OCI-LY7 (cell line): ENCODE measurements at regions not wholly inside any gene's neighbourhood (a gene's known extent, or its start where the extent isn't known, plus 50 kb on each side); places are given as distances from the start of the nearest gene placed in this dataset.
A peak's percentile ranks its signal among the peaks of the same experiment; 100 is the strongest.

Source experiments
- BruUV-seq: library from RNA; stranded (reverse); fragments of 400-500 nt; replicated peaks from 2 replicates; lab custom pipeline; 2021; lab: Mats Ljungman, UMichigan
- CTCF ChIA-PET: fragments of 300-600 bp; sonication (Branson Sonifier 250); formaldehyde crosslinking; loops from one replicate; lab custom pipeline; 2022; ENCODE audit warnings: antibody characterized with exemption; ENCODE audit not compliant: unreplicated experiment; lab: Charles Lee
- POLR2A ChIA-PET: fragments of 300-600 bp; sonication (Branson Sonifier 250); formaldehyde crosslinking; loops from one replicate; lab custom pipeline; 2022; ENCODE audit warnings: antibody characterized with exemption; lab: Charles Lee
- DNase-seq: peaks from one replicate; pipeline ENCODE4 v3.0.0-alpha.2; 2015; ENCODE audit warnings: low spot score
- H2AFZ ChIP-seq: fragments of 200-600 bp; sonication (generic), shearing (Covaris generic); 2 replicates; pipeline ENCODE4 v1.6.1; 2014; ENCODE audit warnings: mild to moderate bottlenecking, antibody characterized with exemption, low read length, moderate library complexity
- H3K27ac ChIP-seq: fragments of 200-600 bp; sonication (generic); 2 replicates; pipeline ENCODE4 v1.5.1; 2014; ENCODE audit warnings: mixed run types, low read depth, mild to moderate bottlenecking, moderate library complexity, low read length, inconsistent platforms; ENCODE audit not compliant: poor library complexity, severe bottlenecking
- H3K36me3 ChIP-seq: fragments of 200-600 bp; sonication (generic); 2 replicates; pipeline ENCODE4 v1.6.1; 2014; ENCODE audit warnings: mild to moderate bottlenecking, antibody characterized with exemption, low read length, moderate library complexity, mixed read lengths; ENCODE audit not compliant: insufficient read depth
- H3K4me1 ChIP-seq: fragments of 200-600 bp; sonication (generic); 2 replicates; pipeline ENCODE4 v1.5.1; 2014; ENCODE audit warnings: mild to moderate bottlenecking, low read length; ENCODE audit not compliant: insufficient read depth, poor library complexity, severe bottlenecking
- H3K4me2 ChIP-seq: fragments of 200-600 bp; sonication (generic); 2 replicates; pipeline ENCODE4 v1.6.1; 2014; ENCODE audit warnings: mild to moderate bottlenecking, low read length
- H3K4me3 ChIP-seq: fragments of 200-600 bp; sonication (generic); 2 replicates; pipeline ENCODE4 v1.5.1; 2014; ENCODE audit warnings: mild to moderate bottlenecking, low read depth, low read length; ENCODE audit not compliant: poor library complexity, severe bottlenecking
- H3K79me2 ChIP-seq: fragments of 200-600 bp; sonication (generic); 2 replicates; pipeline ENCODE4 v1.6.1; 2016; ENCODE audit warnings: low read depth, mild to moderate bottlenecking, low read length, moderate library complexity, mixed read lengths; ENCODE audit not compliant: insufficient read depth
- H3K9me2 ChIP-seq: fragments of 200-600 bp; sonication (generic); 2 replicates; pipeline ENCODE4 v1.6.1; 2016; ENCODE audit warnings: mild to moderate bottlenecking, low read length, mixed read lengths; ENCODE audit not compliant: insufficient read depth
- H3K9me3 ChIP-seq: fragments of 200-600 bp; sonication (generic); 2 replicates; pipeline ENCODE4 v1.6.1; 2014; ENCODE audit warnings: mild to moderate bottlenecking, mixed run types, low read length, mixed read lengths
- H4K20me1 ChIP-seq: fragments of 200-600 bp; sonication (generic); 2 replicates; pipeline ENCODE4 v1.6.1; 2014; ENCODE audit warnings: mild to moderate bottlenecking, antibody characterized with exemption, low read length, moderate library complexity, mixed read lengths; ENCODE audit not compliant: insufficient read depth
- EZH2phosphoT487 ChIP-seq: fragments of 200-600 bp; sonication (generic); IDR thresholded peaks from 2 replicates; pipeline ENCODE4 v1.6.1; 2018; ENCODE audit warnings: low read depth, borderline replicate concordance, mild to moderate bottlenecking, mixed run types, antibody characterized with exemption, low read length, moderate library complexity, mixed read lengths
- intact Hi-C: fragments of 100-400 bp; cut with micrococcal nuclease; formaldehyde crosslinking; loops from one replicate; pipeline ENCODE4 v1.10.0; 2022; ENCODE audit not compliant: unreplicated experiment
- TF ChIP-seq, protein P1 (sequence below): fragments of 200-600 bp; sonication (generic); conservative IDR thresholded peaks from 2 replicates; pipeline ENCODE4 v1.5.1; 2014; ENCODE audit warnings: mild to moderate bottlenecking, antibody characterized with exemption, low read length, moderate library complexity, mixed read lengths

DNA sequence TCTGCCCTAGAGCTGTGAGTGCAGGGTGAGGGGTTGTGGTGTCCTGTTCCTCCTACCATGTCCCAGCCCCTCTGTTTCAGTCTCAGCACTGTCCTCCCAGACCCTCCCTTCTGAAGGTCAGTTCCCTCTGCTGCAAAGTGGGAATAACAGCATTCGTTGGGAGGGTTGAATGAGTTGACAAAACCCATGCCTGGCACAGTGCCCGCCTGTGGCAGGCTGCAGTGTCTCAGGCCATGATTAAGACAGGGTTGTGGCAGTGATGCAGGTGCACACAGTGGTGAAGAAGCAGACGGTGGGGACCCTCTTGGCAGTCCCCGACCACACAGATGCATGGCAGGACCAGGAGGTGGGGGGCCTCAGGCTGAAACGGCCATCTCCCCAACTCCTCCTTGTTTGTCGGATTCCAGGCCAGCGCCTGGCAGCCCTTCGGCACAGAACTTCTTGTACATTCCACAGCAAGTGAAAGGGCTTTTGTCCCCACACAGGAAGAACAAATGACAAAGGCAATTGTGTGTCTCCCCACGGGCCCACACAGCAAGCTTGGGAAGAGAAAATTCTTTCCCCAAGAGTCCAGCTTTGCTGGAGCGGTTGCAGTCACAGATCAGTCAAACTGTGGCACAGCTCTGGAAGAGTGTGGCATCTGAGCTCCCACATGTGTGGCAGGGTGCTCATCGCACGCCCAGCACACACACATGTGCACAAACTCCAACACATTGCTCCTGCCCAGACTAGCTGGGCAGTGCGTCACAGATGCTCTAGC, 58.1 kb upstream of the EPCAM start:
- POLR2A ChIA-PET: interaction anchor here (0.6 to 1.5 kb wide), 3 partner anchors 10 to 90 kb away, joined by 3 to 7 read pairs (median 3); no protein-coding TSS in a partner anchor
- H3K79me2 ChIP-seq: no peaks in the 10 kb centered on the region

DNA sequence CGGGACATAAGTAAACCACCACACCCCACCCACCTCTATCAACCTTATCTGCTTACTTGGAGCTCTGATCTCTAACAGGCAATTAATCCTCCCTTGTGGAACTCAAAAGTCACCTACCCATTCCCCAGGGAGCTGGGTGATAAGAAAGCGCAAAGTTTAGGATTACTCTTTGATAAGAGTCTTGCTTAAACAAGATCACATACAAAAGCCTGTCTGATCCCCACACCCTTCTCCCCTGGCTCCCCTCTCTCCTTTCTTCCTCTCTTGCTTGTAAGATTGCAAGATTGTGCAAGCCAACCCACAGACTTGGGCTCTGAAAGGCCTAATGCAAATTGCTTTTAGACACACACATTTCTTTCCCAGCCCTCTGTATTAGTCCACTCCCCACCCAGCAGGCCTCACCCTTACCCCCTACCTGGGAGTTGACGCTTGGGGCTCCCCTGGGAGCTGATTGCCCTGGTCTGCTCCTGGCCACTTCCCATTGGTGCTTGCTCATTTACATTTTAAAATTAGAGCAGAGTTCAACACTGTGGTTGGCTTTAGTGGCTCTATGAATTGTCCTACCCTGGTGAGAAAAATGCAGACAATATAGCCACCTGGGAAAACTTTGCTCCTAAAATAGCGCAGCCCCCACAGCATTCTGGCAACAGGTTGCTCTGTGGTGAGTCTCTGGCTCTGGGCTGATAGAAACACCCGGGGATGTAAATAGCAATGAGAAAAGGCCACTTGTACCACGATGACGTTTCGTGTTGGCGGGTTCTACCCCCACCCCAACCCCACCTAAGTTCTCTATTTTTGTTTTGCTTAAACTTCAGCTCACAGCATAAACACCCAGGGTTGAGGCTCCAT, 58.9 kb upstream of the EPCAM start:
- Histone ChIP-seq H3K9me2 (no peaks in the 10 kb centered on the region), H3K4me1 (peaks cover 13% of the 10 kb centered on the region), H3K4me2 (peak overlapping the region; percentile 36; the same call in 1 of the 2 replicates), H3K9me3 (no peaks in the 10 kb centered on the region), H3K36me3 (no peaks in the 10 kb centered on the region), H4K20me1 (no peaks in the 10 kb centered on the region), H2AFZ (peak overlapping the region; percentile 6; the same call in 1 of the 2 replicates), H3K79me2 (no peaks in the 10 kb centered on the region), H3K4me3 (no peak overlapping the region), H3K27ac (no peak overlapping the region)
- no peak for TF ChIP-seq EZH2phosphoT487
- TF ChIP-seq, protein P1, sequence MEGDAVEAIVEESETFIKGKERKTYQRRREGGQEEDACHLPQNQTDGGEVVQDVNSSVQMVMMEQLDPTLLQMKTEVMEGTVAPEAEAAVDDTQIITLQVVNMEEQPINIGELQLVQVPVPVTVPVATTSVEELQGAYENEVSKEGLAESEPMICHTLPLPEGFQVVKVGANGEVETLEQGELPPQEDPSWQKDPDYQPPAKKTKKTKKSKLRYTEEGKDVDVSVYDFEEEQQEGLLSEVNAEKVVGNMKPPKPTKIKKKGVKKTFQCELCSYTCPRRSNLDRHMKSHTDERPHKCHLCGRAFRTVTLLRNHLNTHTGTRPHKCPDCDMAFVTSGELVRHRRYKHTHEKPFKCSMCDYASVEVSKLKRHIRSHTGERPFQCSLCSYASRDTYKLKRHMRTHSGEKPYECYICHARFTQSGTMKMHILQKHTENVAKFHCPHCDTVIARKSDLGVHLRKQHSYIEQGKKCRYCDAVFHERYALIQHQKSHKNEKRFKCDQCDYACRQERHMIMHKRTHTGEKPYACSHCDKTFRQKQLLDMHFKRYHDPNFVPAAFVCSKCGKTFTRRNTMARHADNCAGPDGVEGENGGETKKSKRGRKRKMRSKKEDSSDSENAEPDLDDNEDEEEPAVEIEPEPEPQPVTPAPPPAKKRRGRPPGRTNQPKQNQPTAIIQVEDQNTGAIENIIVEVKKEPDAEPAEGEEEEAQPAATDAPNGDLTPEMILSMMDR: no peak
- DNase-seq: peak; percentile 18
- ChIA-PET CTCF (no interaction called here), POLR2A (interaction anchor here (0.7 to 1.5 kb wide), 2 partner anchors 10 to 21 kb away, joined by 3 read pairs; no protein-coding TSS in a partner anchor)
- intact Hi-C loops: no loop called here
- BruUV-seq: no TSS peak

More for the DNA sequence above, 58.1 kb upstream of the EPCAM start:
- H3K4me3 ChIP-seq: no peak overlapping the region
- H3K9me3 ChIP-seq: no peaks in the 10 kb centered on the region
- TF ChIP-seq, protein P1: no peak
- TF ChIP-seq EZH2phosphoT487: no peak
- BruUV-seq: no TSS peak
- H3K36me3 ChIP-seq: no peaks in the 10 kb centered on the region
- no peaks in the 10 kb centered on the region for H3K9me2 ChIP-seq
- no peak overlapping the region for H3K27ac ChIP-seq
- peaks cover 13% of the 10 kb centered on the region for H3K4me1 ChIP-seq
- peak overlapping the region; percentile 6; the same call in 1 of the 2 replicates for H2AFZ ChIP-seq
- intact Hi-C loops: no loop called here
- no peak for DNase-seq
- CTCF ChIA-PET: no interaction called here
- H4K20me1 ChIP-seq: no peaks in the 10 kb centered on the region
- H3K4me2 ChIP-seq: peak overlapping the region; percentile 36; the same call in 1 of the 2 replicates
